CMK (cell line): ENCODE measurements at regions not wholly inside any gene's neighbourhood (a gene's known extent, or its start where the extent isn't known, plus 50 kb on each side); places are given as distances from the start of the nearest gene placed in this dataset.
"Not testable (repeated sequence)": the region's sequence is repeated elsewhere in the genome, so short reads cannot be mapped to it uniquely, and the experiment has no call there.

ENCODE experiments used
- DNase-seq: peaks from one replicate; pipeline ENCODE4 v3.0.0-alpha.2; 2010; ENCODE audit warnings: low read depth

GRCh38 chr4:111031001-111031579 is 408.2 kb upstream of the PITX2 start:
- DNase-seq: no peak

GRCh38 chr4:111031596-111031995 is 408.7 kb upstream of the PITX2 start:
- DNase-seq: no peak

- DNase-seq: no peak
These were observed 414.9 kb upstream of the PITX2 start for GRCh38 chr4:111037591-111038360.

GRCh38 chr4:111040904-111041303 is 418.0 kb upstream of the PITX2 start:
- DNase-seq: no peak

- no peak for DNase-seq
These were observed 420.4 kb upstream of the PITX2 start for GRCh38 chr4:111043286-111043685.

GRCh38 chr4:111045992-111046391 is 423.1 kb upstream of the PITX2 start:
- no peak for DNase-seq

- no peak for DNase-seq
These were observed 423.9 kb upstream of the PITX2 start for GRCh38 chr4:111046811-111047210.

GRCh38 chr4:111048316-111048715 is 425.4 kb upstream of the PITX2 start:
- no peak for DNase-seq

- DNase-seq: no peak
These were observed 441.6 kb upstream of the PITX2 start for GRCh38 chr4:111064342-111064993.

GRCh38 chr4:111066001-111066400 is 443.1 kb upstream of the PITX2 start:
- DNase-seq: no peak

- DNase-seq: no peak
These were observed 443.6 kb upstream of the PITX2 start for GRCh38 chr4:111066447-111066846.

GRCh38 chr4:111066887-111067286 is 444.0 kb upstream of the PITX2 start:
- no peak for DNase-seq

GRCh38 chr4:111068883-111069282 is 446.0 kb upstream of the PITX2 start:
- no peak for DNase-seq

- no peak for DNase-seq
These were observed 447.5 kb upstream of the PITX2 start for GRCh38 chr4:111070390-111070789.

GRCh38 chr4:111074523-111075114 is 451.7 kb upstream of the PITX2 start:
- DNase-seq: no peak

GRCh38 chr4:111076299-111076698 is 453.4 kb upstream of the PITX2 start:
- not testable (repeated sequence) for DNase-seq

GRCh38 chr4:111108153-111108552 is 485.3 kb upstream of the PITX2 start:
- DNase-seq: no peak

GRCh38 chr4:111113591-111113990 is 490.7 kb upstream of the PITX2 start:
- DNase-seq: no peak

GRCh38 chr4:111115881-111116280 is 493.0 kb upstream of the PITX2 start:
- no peak for DNase-seq

- DNase-seq: peak; percentile 27
These were observed 497.3 kb upstream of the PITX2 start for GRCh38 chr4:111120191-111120590.

GRCh38 chr4:111126340-111126739 is 503.5 kb upstream of the PITX2 start:
- no peak for DNase-seq

GRCh38 chr4:111127841-111128240 is 505.0 kb upstream of the PITX2 start:
- DNase-seq: no peak

GRCh38 chr4:111128327-111128726 is 505.4 kb upstream of the PITX2 start:
- DNase-seq: no peak
